BE2C (cell line): ENCODE measurements at regions not wholly inside any gene's neighbourhood (a gene's known extent, or its start where the extent isn't known, plus 50 kb on each side); places are given as distances from the start of the nearest gene placed in this dataset.

Source experiments
- DNase-seq: peaks from one replicate; pipeline ENCODE4 v3.0.0-alpha.2; 2020
- H3K27me3 ChIP-seq: fragments of 250-450 bp; sonication (Bioruptor Pico); 2 replicates; pipeline ENCODE4 v1.5.1; 2020; ENCODE audit warnings: mild to moderate bottlenecking
- H3K36me3 ChIP-seq: fragments of 250-450 bp; sonication (Bioruptor Pico); 2 replicates; pipeline ENCODE4 v1.5.1; 2020; ENCODE audit warnings: mild to moderate bottlenecking
- H3K4me1 ChIP-seq: fragments of 250-450 bp; sonication (Bioruptor Pico); 2 replicates; pipeline ENCODE4 v1.5.1; 2020
- H3K4me3 ChIP-seq: 2 replicates; pipeline ENCODE4 v1.5.1; 2011; ENCODE audit warnings: low read depth, low read length
- H3K9me3 ChIP-seq: fragments of 250-450 bp; sonication (Bioruptor Pico); 2 replicates; pipeline ENCODE4 v1.5.1; 2020
- TF ChIP-seq, protein P1 (sequence below): IDR thresholded peaks from 2 replicates; pipeline ENCODE4 v1.5.1; 2012; ENCODE audit warnings: mild to moderate bottlenecking, low read depth, low read length

DNA sequence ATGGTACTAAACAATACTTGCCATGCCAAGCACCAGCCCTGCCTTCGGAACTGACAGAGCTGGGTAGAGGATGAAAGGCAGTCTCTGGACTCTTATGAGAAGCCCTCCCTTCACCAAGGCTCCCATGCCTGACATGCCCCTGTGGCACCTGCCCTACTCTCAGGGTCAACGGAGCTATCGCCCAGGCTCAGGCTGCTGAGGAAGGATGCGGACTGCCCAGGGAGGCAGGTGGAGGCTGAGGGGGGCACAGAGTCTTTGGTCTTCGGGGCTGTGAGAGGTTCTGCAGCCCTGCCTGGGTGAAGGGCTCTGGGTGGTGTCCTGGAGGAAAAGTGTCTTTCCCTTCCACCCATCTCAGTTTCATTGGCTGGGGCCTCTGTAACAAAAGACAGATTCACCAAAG, 290.8 kb upstream of the B3GAT1 start:
- TF ChIP-seq, protein P1, sequence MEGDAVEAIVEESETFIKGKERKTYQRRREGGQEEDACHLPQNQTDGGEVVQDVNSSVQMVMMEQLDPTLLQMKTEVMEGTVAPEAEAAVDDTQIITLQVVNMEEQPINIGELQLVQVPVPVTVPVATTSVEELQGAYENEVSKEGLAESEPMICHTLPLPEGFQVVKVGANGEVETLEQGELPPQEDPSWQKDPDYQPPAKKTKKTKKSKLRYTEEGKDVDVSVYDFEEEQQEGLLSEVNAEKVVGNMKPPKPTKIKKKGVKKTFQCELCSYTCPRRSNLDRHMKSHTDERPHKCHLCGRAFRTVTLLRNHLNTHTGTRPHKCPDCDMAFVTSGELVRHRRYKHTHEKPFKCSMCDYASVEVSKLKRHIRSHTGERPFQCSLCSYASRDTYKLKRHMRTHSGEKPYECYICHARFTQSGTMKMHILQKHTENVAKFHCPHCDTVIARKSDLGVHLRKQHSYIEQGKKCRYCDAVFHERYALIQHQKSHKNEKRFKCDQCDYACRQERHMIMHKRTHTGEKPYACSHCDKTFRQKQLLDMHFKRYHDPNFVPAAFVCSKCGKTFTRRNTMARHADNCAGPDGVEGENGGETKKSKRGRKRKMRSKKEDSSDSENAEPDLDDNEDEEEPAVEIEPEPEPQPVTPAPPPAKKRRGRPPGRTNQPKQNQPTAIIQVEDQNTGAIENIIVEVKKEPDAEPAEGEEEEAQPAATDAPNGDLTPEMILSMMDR: no peak
- DNase-seq: no peak
- H3K9me3 ChIP-seq: no peaks in the 10 kb centered on the region
- peaks cover 5% of the 10 kb centered on the region; the same call in 1 of the 2 replicates for H3K27me3 ChIP-seq
- H3K4me1 ChIP-seq: no peaks in the 10 kb centered on the region
- H3K4me3 ChIP-seq: no peak overlapping the region
- no peaks in the 10 kb centered on the region for H3K36me3 ChIP-seq

GRCh38 chr11:134701564-134702165, 289.6 kb upstream of the B3GAT1 start:
- no peak overlapping the region for H3K4me3 ChIP-seq
- peaks cover 5% of the 10 kb centered on the region; the same call in 1 of the 2 replicates for H3K27me3 ChIP-seq
- no peaks in the 10 kb centered on the region for H3K36me3 ChIP-seq
- no peaks in the 10 kb centered on the region for H3K4me1 ChIP-seq
- TF ChIP-seq, protein P1: no peak
- no peak for DNase-seq
- no peaks in the 10 kb centered on the region for H3K9me3 ChIP-seq

DNA sequence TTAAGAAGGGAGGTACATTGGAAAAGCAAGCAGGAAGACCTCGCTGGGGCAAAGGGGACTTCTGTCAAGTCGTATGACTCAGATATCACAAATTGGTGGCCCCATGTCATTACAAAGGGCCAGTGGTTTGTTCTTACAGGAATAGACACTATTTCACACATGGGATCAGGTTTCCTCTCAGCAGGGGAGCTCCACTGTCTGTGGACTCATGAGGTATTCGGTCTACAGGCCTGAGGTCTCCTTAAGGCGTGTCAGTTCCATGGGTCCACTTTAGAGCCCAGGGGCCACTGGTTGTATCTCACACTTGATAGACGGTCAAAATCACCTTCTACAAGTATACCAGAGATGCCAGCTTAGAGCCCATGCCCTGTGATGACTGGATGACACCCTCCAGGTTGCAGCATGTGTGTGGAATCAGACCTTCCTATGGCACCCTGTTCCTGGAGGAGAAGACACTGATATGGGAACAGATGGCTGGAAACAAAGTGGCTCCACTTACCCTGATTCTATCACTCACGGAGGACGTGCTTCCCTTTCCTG, 288.1 kb upstream of the B3GAT1 start:
- Histone ChIP-seq H3K27me3 (peaks cover 10% of the 10 kb centered on the region), H3K9me3 (no peaks in the 10 kb centered on the region), H3K4me3 (no peak overlapping the region), H3K36me3 (no peaks in the 10 kb centered on the region), H3K4me1 (no peaks in the 10 kb centered on the region)
- DNase-seq: no peak
- TF ChIP-seq, protein P1: no peak

- no peaks in the 10 kb centered on the region for H3K36me3 ChIP-seq
- TF ChIP-seq, protein P1: no peak
- H3K9me3 ChIP-seq: no peaks in the 10 kb centered on the region
- H3K4me3 ChIP-seq: no peak overlapping the region
- H3K4me1 ChIP-seq: no peaks in the 10 kb centered on the region
- no peak for DNase-seq
- H3K27me3 ChIP-seq: peaks cover 36% of the 10 kb centered on the region
Observed at GRCh38 chr11:134696455-134696854, 284.4 kb upstream of the B3GAT1 start.

GRCh38 chr11:134691985-134692384, 279.9 kb upstream of the B3GAT1 start:
- peaks cover 49% of the 10 kb centered on the region for H3K27me3 ChIP-seq
- H3K4me3 ChIP-seq: no peak overlapping the region
- TF ChIP-seq, protein P1: no peak
- H3K36me3 ChIP-seq: no peaks in the 10 kb centered on the region
- no peak for DNase-seq
- H3K4me1 ChIP-seq: no peaks in the 10 kb centered on the region
- H3K9me3 ChIP-seq: no peaks in the 10 kb centered on the region

DNA sequence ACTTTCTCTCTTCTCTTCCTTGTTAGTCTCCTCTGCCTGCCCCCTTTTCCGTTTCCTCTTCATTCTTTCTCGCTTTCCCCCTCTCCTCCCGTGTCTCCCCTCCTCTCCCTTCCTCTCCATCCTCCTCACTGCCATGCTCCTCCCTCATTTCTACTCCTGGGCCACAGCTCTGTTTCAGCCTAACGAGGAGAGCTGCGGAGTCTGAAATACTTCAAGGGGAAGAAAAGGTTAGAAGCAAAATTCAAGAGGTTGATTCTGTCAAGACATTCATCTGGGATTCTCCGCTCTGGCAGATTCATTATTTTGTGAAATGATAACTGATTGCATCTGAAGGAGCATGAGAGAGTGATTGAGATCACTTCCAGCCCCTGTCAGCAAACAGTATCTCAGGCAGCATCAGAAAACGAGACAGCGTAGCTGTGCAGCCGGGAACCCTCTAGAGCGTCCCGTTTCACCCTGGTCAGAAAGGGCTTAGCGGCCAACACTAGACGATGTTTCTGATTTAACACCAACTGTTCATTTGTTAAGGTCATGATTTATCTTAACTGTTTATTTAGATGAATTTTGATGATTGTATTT, 279.3 kb upstream of the B3GAT1 start:
- DNase-seq: no peak
- Histone ChIP-seq H3K9me3 (no peaks in the 10 kb centered on the region), H3K4me1 (no peaks in the 10 kb centered on the region), H3K4me3 (no peak overlapping the region), H3K36me3 (no peaks in the 10 kb centered on the region), H3K27me3 (peaks cover 53% of the 10 kb centered on the region)
- TF ChIP-seq, protein P1: no peak
